Right lobe of liver (tissue), 6 donors: ENCODE measurements at regions not wholly inside any gene's neighbourhood (a gene's known extent, or its start where the extent isn't known, plus 50 kb on each side); places are given as distances from the start of the nearest gene placed in this dataset.

Source experiments
- ATAC-seq, 4 donors: fragments of 200-7000 bp; cut with Tn5 transposase; one replicate each; pipeline ENCODE4 v1.9.1; 2020; ENCODE audit warnings: mild to moderate bottlenecking in 4 of 4, moderate library complexity in 4 of 4
- DNase-seq, 3 donors: peaks; one replicate each; pipeline ENCODE4 v3.0.0-alpha.2; 2020
- H3K27ac ChIP-seq, 3 donors: fragments of 200-600 bp; one replicate each; pipeline ENCODE4 v1.8.0; 2022
- H3K27me3 ChIP-seq, 2 donors: fragments of 200-600 bp; one replicate each; pipeline ENCODE4 v1.8.0; 2022
- H3K36me3 ChIP-seq, 4 donors: fragments of 200-600 bp; sonication (generic) in 1 of 4; one replicate each; pipeline versions ENCODE4 v1.5.1 to v1.8.0; 2017 to 2022; ENCODE audit warnings: control low read depth in 1 of 4
- H3K4me1 ChIP-seq, 4 donors: fragments of 200-600 bp; sonication (generic) in 1 of 4; one replicate each; pipeline versions ENCODE4 v1.5.1 to v1.8.0; 2017 to 2022; ENCODE audit warnings: control low read depth in 1 of 4
- H3K4me3 ChIP-seq, 3 donors: fragments of 200-600 bp; one replicate each; pipeline ENCODE4 v1.8.0; 2022
- H3K9me3 ChIP-seq, 4 donors: fragments of 200-600 bp; sonication (generic) in 1 of 4; one replicate each; pipeline versions ENCODE4 v1.5.1 to v1.8.0; 2017 to 2022; ENCODE audit warnings: control low read depth in 1 of 4
- POLR2A ChIP-seq: fragments of 450-650 bp; IDR thresholded peaks from one replicate; pipeline ENCODE4 v1.6.1; 2017; ENCODE audit warnings: antibody characterized with exemption, mild to moderate bottlenecking
- WGBS: methylation state at CpG from one replicate; pipeline ENCODE4 v1.1.6; 2018; ENCODE audit warnings: low coverage, low lambda C conversion rate; ENCODE audit not compliant: insufficient coverage; ENCODE audit errors: missing lambda C conversion rate; 5-methylcytosine and 5-hydroxymethylcytosine counted together
- intact Hi-C, 2 donors: fragments of 100-400 bp; cut with DNase I; formaldehyde crosslinking; loops; one replicate each; pipeline versions ENCODE4 v1.11.2 to v1.14.1; 2022
- TF ChIP-seq, protein P1 (sequence below), 4 donors: fragments of 200-600 bp in 3 of 4; fragments of 450-650 bp in 1 of 4; IDR thresholded peaks; one replicate each; pipeline versions ENCODE4 v1.5.1 to v1.8.0; 2016 to 2022; ENCODE audit warnings: antibody characterized with exemption in 4 of 4, mild to moderate bottlenecking in 2 of 4
- donor health status: DM: no; HTN: yes; CAD: no.
- donor health status: DM: no; HTN: no; CAD: no.
- donor health status: DM: no; HTN: no; CAD: no.
- donor health status: DM: no; HTN: yes; CAD: no.
- donor health status: DM: no; HTN: yes; CAD: no.

DNA sequence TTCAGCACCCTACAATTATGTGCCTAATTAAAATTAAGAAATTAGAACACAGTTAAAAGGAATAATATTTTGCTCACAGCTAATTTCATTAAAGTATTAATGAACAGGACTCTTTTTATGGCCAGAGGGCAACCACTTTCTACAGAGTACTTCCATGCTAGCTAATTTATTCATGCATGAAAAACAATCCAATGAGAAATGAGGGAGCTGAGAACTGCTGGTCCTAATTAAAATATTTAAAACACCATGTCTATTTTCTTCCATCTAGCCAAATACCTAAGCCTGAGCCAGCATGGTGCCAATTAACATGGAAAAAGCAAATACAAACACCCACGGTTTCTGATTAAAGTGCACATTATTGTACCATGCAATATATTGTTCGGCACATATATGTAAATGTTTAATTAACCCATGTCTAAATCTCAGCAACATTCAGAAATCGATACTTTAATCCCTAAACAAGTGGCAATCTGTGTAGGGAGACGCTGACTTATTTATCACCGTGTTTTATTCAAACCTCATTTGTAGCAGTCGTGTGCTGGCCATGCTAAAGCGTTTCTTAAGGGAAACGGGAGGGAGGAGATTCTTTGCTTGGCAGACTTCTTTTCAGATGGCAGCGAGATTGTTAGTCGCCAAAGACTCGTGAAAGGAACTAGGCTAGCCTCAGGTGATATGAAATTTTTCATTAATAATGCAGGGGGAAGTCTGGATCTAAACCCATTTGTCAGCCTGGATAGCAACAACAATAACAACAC lies 193.5 kb downstream of the ANXA2 start:
- DNase-seq (no peak), ATAC-seq (no peak)
- TF ChIP-seq POLR2A, result no peak
- H3K9me3 ChIP-seq, result no peaks in the 10 kb centered on the region
- no peaks in the 10 kb centered on the region for H3K36me3 ChIP-seq
- 52% methylated on average over 8 of the region's 11 CpGs for WGBS
- H3K27ac ChIP-seq, result no peak overlapping the region
- H3K4me3 ChIP-seq, result no peak overlapping the region
- H3K4me1 ChIP-seq, result no peaks in the 10 kb centered on the region
- H3K27me3 ChIP-seq, result no peaks in the 10 kb centered on the region
- intact Hi-C loops, result no loop called here

DNA sequence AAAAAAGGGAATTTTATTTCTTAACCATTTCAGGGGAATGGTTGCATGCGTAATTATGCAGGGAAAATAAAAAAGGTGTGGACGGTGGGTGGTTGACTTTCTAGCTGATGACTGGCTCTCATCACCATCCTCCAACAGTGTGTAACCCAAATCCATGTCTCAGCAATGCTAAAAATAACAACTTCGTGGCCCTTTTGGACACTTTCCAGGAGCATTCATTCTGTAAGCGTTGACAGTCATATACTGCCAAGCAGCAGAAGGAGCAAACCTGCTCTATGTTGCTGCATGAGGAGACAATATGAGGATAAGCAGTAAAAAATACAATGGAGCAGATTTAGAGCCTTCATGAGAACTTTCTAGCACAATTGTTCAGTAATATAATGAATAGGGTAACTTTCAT lies 189.1 kb downstream of the ANXA2 start:
- Histone ChIP-seq H3K9me3 (no peaks in the 10 kb centered on the region), H3K27ac (no peak overlapping the region), H3K27me3 (no peaks in the 10 kb centered on the region), H3K4me3 (no peak overlapping the region), H3K4me1 (no peaks in the 10 kb centered on the region), H3K36me3 (no peaks in the 10 kb centered on the region)
- intact Hi-C loops, result no loop called here
- ATAC-seq, result no peak
- DNase-seq, result no peak
- 47% methylated on average over 4 of the region's 4 CpGs for WGBS
- no peak for TF ChIP-seq POLR2A
- TF ChIP-seq, protein P1, sequence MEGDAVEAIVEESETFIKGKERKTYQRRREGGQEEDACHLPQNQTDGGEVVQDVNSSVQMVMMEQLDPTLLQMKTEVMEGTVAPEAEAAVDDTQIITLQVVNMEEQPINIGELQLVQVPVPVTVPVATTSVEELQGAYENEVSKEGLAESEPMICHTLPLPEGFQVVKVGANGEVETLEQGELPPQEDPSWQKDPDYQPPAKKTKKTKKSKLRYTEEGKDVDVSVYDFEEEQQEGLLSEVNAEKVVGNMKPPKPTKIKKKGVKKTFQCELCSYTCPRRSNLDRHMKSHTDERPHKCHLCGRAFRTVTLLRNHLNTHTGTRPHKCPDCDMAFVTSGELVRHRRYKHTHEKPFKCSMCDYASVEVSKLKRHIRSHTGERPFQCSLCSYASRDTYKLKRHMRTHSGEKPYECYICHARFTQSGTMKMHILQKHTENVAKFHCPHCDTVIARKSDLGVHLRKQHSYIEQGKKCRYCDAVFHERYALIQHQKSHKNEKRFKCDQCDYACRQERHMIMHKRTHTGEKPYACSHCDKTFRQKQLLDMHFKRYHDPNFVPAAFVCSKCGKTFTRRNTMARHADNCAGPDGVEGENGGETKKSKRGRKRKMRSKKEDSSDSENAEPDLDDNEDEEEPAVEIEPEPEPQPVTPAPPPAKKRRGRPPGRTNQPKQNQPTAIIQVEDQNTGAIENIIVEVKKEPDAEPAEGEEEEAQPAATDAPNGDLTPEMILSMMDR (IDR thresholded peaks at IDR 0.05), result no peak

DNA sequence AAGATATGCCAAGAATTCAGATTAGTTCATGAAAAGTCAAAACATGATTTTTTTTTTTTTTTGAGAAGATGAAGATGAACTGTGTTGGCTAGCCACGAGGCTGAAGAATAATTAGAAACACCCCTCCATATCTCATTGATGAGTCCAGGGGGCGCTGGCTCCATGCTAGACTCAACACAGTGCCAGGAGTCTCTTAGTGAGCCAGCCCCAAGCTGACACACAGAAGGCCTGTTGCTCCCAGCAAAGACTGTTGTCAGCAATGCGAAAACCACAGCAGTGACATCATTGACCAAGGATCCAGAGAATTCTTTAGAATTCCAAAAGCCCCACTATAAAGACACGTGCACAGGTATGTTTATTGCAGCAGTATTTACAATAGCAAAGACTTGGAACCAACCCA lies 185.2 kb downstream of the ANXA2 start:
- no peak for ATAC-seq
- no peak overlapping the region for H3K27ac ChIP-seq
- DNase-seq, result no peak
- intact Hi-C loops, result no loop called here
- WGBS, result 48% methylated on average over 4 of the region's 4 CpGs
- H3K4me3 ChIP-seq, result no peak overlapping the region
- H3K9me3 ChIP-seq, result no peaks in the 10 kb centered on the region
- no peaks in the 10 kb centered on the region for H3K4me1 ChIP-seq
- H3K36me3 ChIP-seq, result no peaks in the 10 kb centered on the region
- TF ChIP-seq POLR2A, result no peak
- TF ChIP-seq, protein P1 (IDR thresholded peaks at IDR 0.05), result no peak
- H3K27me3 ChIP-seq, result no peaks in the 10 kb centered on the region

DNA sequence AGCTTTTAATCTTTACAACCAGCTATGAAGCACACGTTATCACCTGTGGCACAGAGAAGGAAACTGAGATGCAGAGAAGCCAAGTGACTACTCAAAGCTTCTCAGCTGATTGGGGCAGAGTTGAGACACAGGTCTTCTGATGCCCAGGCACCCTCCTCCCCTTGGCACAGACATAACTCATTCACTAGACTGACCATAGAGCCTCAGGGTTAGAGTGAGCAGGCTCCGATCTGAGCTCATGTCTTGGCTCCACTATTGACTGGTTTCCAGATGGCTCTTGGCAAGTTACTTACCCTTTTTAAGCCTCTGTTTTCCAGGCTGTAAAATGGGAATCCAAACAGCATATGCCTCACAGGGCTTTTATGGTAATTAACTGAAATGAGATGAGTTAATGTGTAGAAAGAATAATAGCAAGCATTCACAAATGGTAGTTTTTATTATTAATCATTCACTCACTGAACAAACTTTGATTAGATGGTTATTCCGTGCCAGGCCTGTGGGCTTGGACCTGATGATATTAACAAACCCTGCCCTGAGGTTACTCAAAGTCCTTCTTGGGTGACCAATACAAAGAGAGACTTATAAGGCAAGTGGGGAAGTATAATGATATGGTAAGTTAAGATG lies 184.3 kb downstream of the ANXA2 start:
- Histone ChIP-seq H3K27me3 (no peaks in the 10 kb centered on the region), H3K4me3 (no peak overlapping the region), H3K36me3 (no peaks in the 10 kb centered on the region), H3K4me1 (no peaks in the 10 kb centered on the region), H3K9me3 (no peaks in the 10 kb centered on the region), H3K27ac (no peak overlapping the region)
- ATAC-seq (no peak), DNase-seq (no peak)
- WGBS, result 43% methylated on average over 3 of the region's 3 CpGs
- intact Hi-C loops, result no loop called here
- TF ChIP-seq POLR2A, result no peak
- TF ChIP-seq, protein P1 (IDR thresholded peaks at IDR 0.05), result no peak

DNA sequence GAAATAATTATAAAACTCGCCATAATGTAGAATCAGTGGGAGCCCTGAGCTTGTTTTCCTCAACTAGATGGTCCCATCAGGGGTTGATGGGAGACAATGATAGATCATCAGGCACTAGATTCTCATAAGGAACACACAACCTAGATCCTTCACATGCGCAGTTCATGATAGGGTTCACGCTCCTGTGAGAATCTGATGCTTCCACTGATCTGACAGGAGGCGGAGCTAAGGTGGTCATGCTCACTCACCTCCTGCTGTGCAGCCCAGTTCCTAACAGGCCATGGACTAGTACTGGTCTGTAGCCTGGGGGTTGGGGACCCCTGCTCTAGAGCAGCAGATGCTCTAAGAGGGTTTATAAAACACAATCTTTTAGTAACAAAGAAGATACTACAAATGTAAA lies 183.6 kb downstream of the ANXA2 start:
- no peaks in the 10 kb centered on the region for H3K36me3 ChIP-seq
- no peak for TF ChIP-seq POLR2A
- TF ChIP-seq, protein P1 (IDR thresholded peaks at IDR 0.05), result no peak
- no peaks in the 10 kb centered on the region for H3K9me3 ChIP-seq
- 74% methylated on average over 4 of the region's 4 CpGs for WGBS
- H3K27ac ChIP-seq, result no peak overlapping the region
- no peak for DNase-seq
- no peak overlapping the region for H3K4me3 ChIP-seq
- intact Hi-C loops, result no loop called here
- ATAC-seq, result no peak
- no peaks in the 10 kb centered on the region for H3K27me3 ChIP-seq
- no peaks in the 10 kb centered on the region for H3K4me1 ChIP-seq
